GM10266 (cell line): ENCODE measurements at regions not wholly inside any gene's neighbourhood (a gene's known extent, or its start where the extent isn't known, plus 50 kb on each side); places are given as distances from the start of the nearest gene placed in this dataset.
"Not testable (repeated sequence)": the region's sequence is repeated elsewhere in the genome, so short reads cannot be mapped to it uniquely, and the experiment has no call there.

Experiments used
- DNase-seq: peaks from one replicate; pipeline ENCODE4 v3.0.0; 2012; ENCODE audit errors: extremely low spot score
- CTCF ChIP-seq: IDR thresholded peaks from 2 replicates; pipeline ENCODE4 v1.5.1; 2012; ENCODE audit warnings: mild to moderate bottlenecking, low read depth; ENCODE audit not compliant: control insufficient read depth, insufficient read depth; ENCODE audit errors: missing control alignments

GRCh38 chr10:60525716-60526585, 136.3 kb upstream of the ANK3 start:
- TF ChIP-seq CTCF, result no peak
- DNase-seq, result no peak

- TF ChIP-seq CTCF, result no peak
Measured at GRCh38 chr10:60524541-60524940, 134.9 kb upstream of the ANK3 start.

GRCh38 chr10:60523371-60523770, 133.7 kb upstream of the ANK3 start:
- DNase-seq, result not testable (repeated sequence)

More at GRCh38 chr10:60524541-60524940, 134.9 kb upstream of the ANK3 start:
- DNase-seq, result no peak

- DNase-seq, result no peak
- TF ChIP-seq CTCF, result no peak
Measured at GRCh38 chr10:60522617-60523016, 132.9 kb upstream of the ANK3 start.

GRCh38 chr10:60521974-60522405, 132.3 kb upstream of the ANK3 start:
- TF ChIP-seq CTCF, result no peak
- DNase-seq, result no peak

GRCh38 chr10:60518745-60519144, 129.1 kb upstream of the ANK3 start:
- DNase-seq, result no peak
- TF ChIP-seq CTCF, result no peak

- TF ChIP-seq CTCF, result no peak
- DNase-seq, result no peak
Measured at GRCh38 chr10:60517805-60518204, 128.1 kb upstream of the ANK3 start.
